Stimulated activated memory B cell treated with anti-CD40 and anti-IgM and Interleukin-4, amounts not matched to agents 10 μg/mL and 1 μg/mL and 100 μg/mL, for 72 hours (primary cell): ENCODE measurements at regions not wholly inside any gene's neighbourhood (a gene's known extent, or its start where the extent isn't known, plus 50 kb on each side); places are given as distances from the start of the nearest gene placed in this dataset.
"Not testable (repeated sequence)": the region's sequence is repeated elsewhere in the genome, so short reads cannot be mapped to it uniquely, and the experiment has no call there.

Source experiments
- ATAC-seq: fragments of 150-1000 bp; cut with Tn5 transposase; 2 replicates; pipeline ENCODE4 v1.10.0; 2021
- H3K27ac Mint-ChIP-seq: one replicate; pipeline ENCODE4 v1.8.0; 2022; ENCODE audit warnings: mild to moderate bottlenecking, mixed read lengths
- H3K27me3 Mint-ChIP-seq: one replicate; pipeline ENCODE4 v1.8.0; 2022; ENCODE audit warnings: mixed read lengths
- H3K36me3 Mint-ChIP-seq: one replicate; pipeline ENCODE4 v1.8.0; 2022; ENCODE audit warnings: mixed read lengths
- H3K4me1 Mint-ChIP-seq: one replicate; pipeline ENCODE4 v1.8.0; 2022; ENCODE audit warnings: mixed read lengths
- H3K4me3 Mint-ChIP-seq: one replicate; pipeline ENCODE4 v1.8.0; 2022; ENCODE audit warnings: mild to moderate bottlenecking, moderate library complexity, mixed read lengths
- H3K9me3 Mint-ChIP-seq: one replicate; pipeline ENCODE4 v1.8.0; 2022; ENCODE audit warnings: mixed read lengths

GRCh38 chr2:195333869-195334268 is 323.2 kb upstream of the SLC39A10 start:
- Mint-ChIP-seq H3K4me1 (peaks cover 20% of the 10 kb centered on the region), H3K27ac (no peak overlapping the region), H3K9me3 (peaks cover 3% of the 10 kb centered on the region), H3K36me3 (no peaks in the 10 kb centered on the region), H3K27me3 (peaks cover 10% of the 10 kb centered on the region), H3K4me3 (no peak overlapping the region)
- no peak for ATAC-seq

GRCh38 chr2:195331966-195332365 is 325.1 kb upstream of the SLC39A10 start:
- ATAC-seq, result no peak
- peaks cover 13% of the 10 kb centered on the region for H3K4me1 Mint-ChIP-seq
- peaks cover 3% of the 10 kb centered on the region for H3K9me3 Mint-ChIP-seq
- H3K27me3 Mint-ChIP-seq, result no peaks in the 10 kb centered on the region
- H3K27ac Mint-ChIP-seq, result no peak overlapping the region
- H3K4me3 Mint-ChIP-seq, result no peak overlapping the region
- no peaks in the 10 kb centered on the region for H3K36me3 Mint-ChIP-seq

GRCh38 chr2:195331129-195331528 is 325.9 kb upstream of the SLC39A10 start:
- Mint-ChIP-seq H3K4me3 (no peak overlapping the region), H3K27ac (no peak overlapping the region), H3K36me3 (no peaks in the 10 kb centered on the region), H3K4me1 (peaks cover 13% of the 10 kb centered on the region), H3K9me3 (peaks cover 3% of the 10 kb centered on the region), H3K27me3 (no peaks in the 10 kb centered on the region)
- ATAC-seq, result no peak

- Mint-ChIP-seq H3K4me3 (no peak overlapping the region), H3K27ac (no peak overlapping the region), H3K9me3 (peaks cover 3% of the 10 kb centered on the region), H3K36me3 (no peaks in the 10 kb centered on the region), H3K27me3 (no peaks in the 10 kb centered on the region), H3K4me1 (peaks cover 13% of the 10 kb centered on the region)
- ATAC-seq, result no peak
Measured at GRCh38 chr2:195330513-195330956, 326.5 kb upstream of the SLC39A10 start.

GRCh38 chr2:195329784-195330183 is 327.2 kb upstream of the SLC39A10 start:
- not testable (repeated sequence) for H3K4me1 Mint-ChIP-seq, H3K4me3 Mint-ChIP-seq

GRCh38 chr2:195326537-195326936 is 330.5 kb upstream of the SLC39A10 start:
- Mint-ChIP-seq H3K36me3 (no peaks in the 10 kb centered on the region), H3K4me1 (no peaks in the 10 kb centered on the region), H3K9me3 (peaks cover 5% of the 10 kb centered on the region), H3K4me3 (no peak overlapping the region), H3K27me3 (no peaks in the 10 kb centered on the region), H3K27ac (no peak overlapping the region)
- ATAC-seq, result no peak

More at GRCh38 chr2:195329784-195330183, 327.2 kb upstream of the SLC39A10 start:
- not testable (repeated sequence) for H3K27me3 Mint-ChIP-seq, H3K27ac Mint-ChIP-seq, H3K9me3 Mint-ChIP-seq, ATAC-seq, H3K36me3 Mint-ChIP-seq

- no peaks in the 10 kb centered on the region for H3K4me1 Mint-ChIP-seq
- H3K4me3 Mint-ChIP-seq, result no peak overlapping the region
- no peaks in the 10 kb centered on the region for H3K36me3 Mint-ChIP-seq
- H3K27ac Mint-ChIP-seq, result no peak overlapping the region
- no peaks in the 10 kb centered on the region for H3K27me3 Mint-ChIP-seq
- H3K9me3 Mint-ChIP-seq, result peaks cover 2% of the 10 kb centered on the region
- no peak for ATAC-seq
Measured at GRCh38 chr2:195322324-195322723, 334.7 kb upstream of the SLC39A10 start.

- H3K4me3 Mint-ChIP-seq, result no peak overlapping the region
- ATAC-seq, result no peak
- H3K9me3 Mint-ChIP-seq, result peaks cover 2% of the 10 kb centered on the region
- H3K27ac Mint-ChIP-seq, result no peak overlapping the region
- no peaks in the 10 kb centered on the region for H3K4me1 Mint-ChIP-seq
- H3K27me3 Mint-ChIP-seq, result no peaks in the 10 kb centered on the region
- H3K36me3 Mint-ChIP-seq, result no peaks in the 10 kb centered on the region
Measured at GRCh38 chr2:195320413-195320973, 336.5 kb upstream of the SLC39A10 start.

GRCh38 chr2:195319548-195320412 is 337.2 kb upstream of the SLC39A10 start:
- Mint-ChIP-seq H3K36me3 (no peaks in the 10 kb centered on the region), H3K4me3 (no peak overlapping the region), H3K9me3 (peaks cover 2% of the 10 kb centered on the region), H3K27ac (no peak overlapping the region), H3K27me3 (no peaks in the 10 kb centered on the region), H3K4me1 (no peaks in the 10 kb centered on the region)
- ATAC-seq, result no peak

- peaks cover 1% of the 10 kb centered on the region for H3K9me3 Mint-ChIP-seq
- no peak for ATAC-seq
- H3K4me1 Mint-ChIP-seq, result no peaks in the 10 kb centered on the region
- no peaks in the 10 kb centered on the region for H3K27me3 Mint-ChIP-seq
- no peak overlapping the region for H3K27ac Mint-ChIP-seq
- H3K4me3 Mint-ChIP-seq, result no peak overlapping the region
- H3K36me3 Mint-ChIP-seq, result no peaks in the 10 kb centered on the region
Measured at GRCh38 chr2:195319112-195319460, 337.9 kb upstream of the SLC39A10 start.

GRCh38 chr2:195318440-195319111 is 338.4 kb upstream of the SLC39A10 start:
- Mint-ChIP-seq H3K27ac (no peak overlapping the region), H3K9me3 (no peaks in the 10 kb centered on the region), H3K36me3 (no peaks in the 10 kb centered on the region), H3K4me1 (no peaks in the 10 kb centered on the region), H3K27me3 (no peaks in the 10 kb centered on the region), H3K4me3 (no peak overlapping the region)
- ATAC-seq, result no peak

- no peak for ATAC-seq
- Mint-ChIP-seq H3K27me3 (no peaks in the 10 kb centered on the region), H3K4me1 (no peaks in the 10 kb centered on the region), H3K9me3 (no peaks in the 10 kb centered on the region), H3K27ac (no peak overlapping the region), H3K4me3 (no peak overlapping the region), H3K36me3 (no peaks in the 10 kb centered on the region)
Measured at GRCh38 chr2:195317550-195317949, 339.5 kb upstream of the SLC39A10 start.

- no peak for ATAC-seq
- H3K36me3 Mint-ChIP-seq, result no peaks in the 10 kb centered on the region
- no peaks in the 10 kb centered on the region for H3K27me3 Mint-ChIP-seq
- H3K27ac Mint-ChIP-seq, result no peak overlapping the region
- H3K9me3 Mint-ChIP-seq, result no peaks in the 10 kb centered on the region
- H3K4me1 Mint-ChIP-seq, result no peaks in the 10 kb centered on the region
- no peak overlapping the region for H3K4me3 Mint-ChIP-seq
Measured at GRCh38 chr2:195316486-195316885, 340.5 kb upstream of the SLC39A10 start.

GRCh38 chr2:195313962-195314361 is 343.1 kb upstream of the SLC39A10 start:
- ATAC-seq, result no peak
- H3K36me3 Mint-ChIP-seq, result no peaks in the 10 kb centered on the region
- no peaks in the 10 kb centered on the region for H3K9me3 Mint-ChIP-seq
- peaks cover 8% of the 10 kb centered on the region for H3K27me3 Mint-ChIP-seq
- H3K4me1 Mint-ChIP-seq, result no peaks in the 10 kb centered on the region
- H3K4me3 Mint-ChIP-seq, result no peak overlapping the region
- H3K27ac Mint-ChIP-seq, result no peak overlapping the region

GRCh38 chr2:195312662-195313061 is 344.4 kb upstream of the SLC39A10 start:
- no peaks in the 10 kb centered on the region for H3K36me3 Mint-ChIP-seq
- H3K4me1 Mint-ChIP-seq, result no peaks in the 10 kb centered on the region
- no peak overlapping the region for H3K4me3 Mint-ChIP-seq
- no peak overlapping the region for H3K27ac Mint-ChIP-seq
- H3K27me3 Mint-ChIP-seq, result peaks cover 12% of the 10 kb centered on the region
- H3K9me3 Mint-ChIP-seq, result no peaks in the 10 kb centered on the region
- ATAC-seq, result no peak

GRCh38 chr2:195308163-195308562 is 348.9 kb upstream of the SLC39A10 start:
- Mint-ChIP-seq H3K4me3 (no peak overlapping the region), H3K27ac (no peak overlapping the region), H3K27me3 (peaks cover 12% of the 10 kb centered on the region), H3K9me3 (no peaks in the 10 kb centered on the region), H3K36me3 (no peaks in the 10 kb centered on the region), H3K4me1 (peaks cover 4% of the 10 kb centered on the region)
- ATAC-seq, result no peak
